ENCODE measurements at regions not wholly inside any gene's neighbourhood (a gene's known extent, or its start where the extent isn't known, plus 50 kb on each side); places are given as distances from the start of the nearest gene placed in this dataset.

DNA sequence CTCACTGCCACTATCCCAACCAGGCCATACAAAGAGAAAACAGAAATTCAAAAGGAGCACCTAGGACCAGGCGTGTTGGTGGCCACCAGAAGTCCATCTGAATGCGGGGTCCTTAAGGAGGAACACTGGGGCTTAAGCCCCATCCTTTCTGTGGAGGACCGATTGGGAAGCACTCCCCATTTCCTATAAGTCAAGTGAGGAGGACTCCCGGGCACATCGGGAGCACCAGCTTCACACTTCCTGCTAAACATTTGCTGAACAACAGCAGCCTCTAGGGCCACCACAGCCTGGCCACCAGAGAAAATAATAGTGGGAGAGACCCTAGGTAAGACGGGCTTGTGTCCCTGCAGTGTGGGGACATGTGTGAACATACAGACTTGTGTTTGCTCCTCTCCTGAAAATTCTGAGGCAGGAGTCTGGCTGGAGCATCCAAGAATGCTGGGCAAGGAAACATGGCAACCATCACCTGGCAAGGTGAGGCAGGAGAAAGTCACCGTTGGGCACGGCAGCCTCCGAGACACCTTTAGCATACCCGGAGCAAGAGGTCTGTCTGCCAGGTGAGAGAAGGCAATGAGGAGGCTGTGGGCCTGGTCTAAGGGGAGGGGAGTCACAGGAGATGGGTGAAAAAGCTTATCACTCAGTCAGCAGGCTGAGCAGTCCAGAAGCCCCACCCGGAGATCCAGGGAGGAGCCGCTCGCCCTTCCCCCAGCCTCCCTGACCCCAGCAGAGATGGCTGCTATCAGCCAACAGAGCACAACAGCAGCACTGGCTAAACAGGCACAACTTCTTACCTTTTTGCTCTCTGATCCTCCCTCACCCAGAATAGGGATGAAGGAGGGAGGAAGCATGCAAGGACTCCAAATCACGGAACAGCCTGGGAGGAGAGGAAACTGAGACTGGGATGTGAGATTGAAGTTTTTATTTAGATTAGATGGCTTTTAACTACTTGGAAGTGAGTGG, 282.3 kb downstream of the EIPR1 start:
- TF ChIP-seq CTCF (IDR thresholded peaks at IDR 0.05) (no peak), POLR2A (IDR thresholded peaks at IDR 0.05) (no peak)

Measured in right lobe of liver (tissue), 4 donors.